ENCODE measurements at regions not wholly inside any gene's neighbourhood (a gene's known extent, or its start where the extent isn't known, plus 50 kb on each side); places are given as distances from the start of the nearest gene placed in this dataset.
A peak's percentile ranks its signal among the peaks of the same experiment; 100 is the strongest.

GRCh38 chr20:11469795-11470435, 447.8 kb upstream of the BTBD3 start:
- no peak for TF ChIP-seq EGR1 (IDR thresholded peaks at IDR 0.05; ENCODE audit: borderline replicate concordance, low read depth, low read length)
- no peak for TF ChIP-seq NRF1 (IDR thresholded peaks at IDR 0.05; ENCODE audit: low read depth, low read length)
- TF ChIP-seq RNF2 (IDR thresholded peaks at IDR 0.05; ENCODE audit: borderline replicate concordance, low read depth, low read length, missing control alignments, poor library complexity, severe bottlenecking), result no peak
- no peak for TF ChIP-seq SIN3A (conservative IDR thresholded peaks at IDR 0.05 in 1 of 2, IDR thresholded peaks at IDR 0.05 in 1 of 2; ENCODE audit: low read depth in 1 of 2, low read length in 2 of 2)
- TF ChIP-seq CBX8 (IDR thresholded peaks at IDR 0.05; ENCODE audit: borderline replicate concordance, low read depth, low read length), result no peak
- TF ChIP-seq CREB1 (IDR thresholded peaks at IDR 0.05), result no peak
- TF ChIP-seq MAX (IDR thresholded peaks at IDR 0.05), result no peak
- ChIA-PET CTCF (ENCODE audit: partially characterized antibody) (interaction anchor here (0.7 to 1.2 kb wide), 3 partner anchors 9 to 360 kb away, joined by 3 read pairs; no protein-coding TSS in a partner anchor), POLR2A (ENCODE audit: partially characterized antibody) (no interaction called here)
- H3K4me3 ChIP-seq (ENCODE audit: extremely low read depth in 1 of 4, insufficient read depth in 2 of 4, low read depth in 3 of 4, low read length in 4 of 4), result no peak overlapping the region
- H2AK5ac ChIP-seq (ENCODE audit: low read depth, low read length), result 0 out of 2 replicates have a peak overlapping the region, but pooled peaks have one; percentile 10
- no peak overlapping the region for H3K4me2 ChIP-seq (ENCODE audit: insufficient read depth in 1 of 2, low read depth in 2 of 2, low read length in 2 of 2)
- H3K9ac ChIP-seq (replicated peaks in 1 of 4; ENCODE audit: extremely low read depth in 1 of 4, low read depth in 3 of 4, low read length in 3 of 4), result no peak overlapping the region
- H2AFZ ChIP-seq (ENCODE audit: low read length), result no peak overlapping the region
- H4K8ac ChIP-seq (ENCODE audit: extremely low read depth, insufficient read depth, low read length), result no peak overlapping the region
- no peak overlapping the region for H3K4ac ChIP-seq (replicated peaks; ENCODE audit: insufficient read length, low read depth, low read length)
- H3K23ac ChIP-seq (ENCODE audit: insufficient read length), result no peak overlapping the region
- H3K18ac ChIP-seq (ENCODE audit: extremely low read depth, low read length), result no peak overlapping the region
- H3K79me1 ChIP-seq (ENCODE audit: low read depth, low read length), result no peaks in the 10 kb centered on the region; the same call in 1 of the 2 replicates
- no peaks in the 10 kb centered on the region for H3K79me2 ChIP-seq (ENCODE audit: control insufficient read depth in 1 of 2, insufficient read depth in 2 of 2, low read length in 2 of 2)
- H3K23me2 ChIP-seq (ENCODE audit: low read depth, low read length), result no peaks in the 10 kb centered on the region
- no peak overlapping the region for H4K91ac ChIP-seq (replicated peaks; ENCODE audit: insufficient read length, low read length)
- H3K4me1 ChIP-seq (replicated peaks in 1 of 4; ENCODE audit: control insufficient read depth in 3 of 4, insufficient read depth in 4 of 4, low read length in 3 of 4), result peaks cover 0 to 8% (median 2%) of the 10 kb centered on the region in 4 experiments; a peak in 4 of 7 replicates
- no peak overlapping the region for H2BK20ac ChIP-seq (ENCODE audit: low read length)
- H4K5ac ChIP-seq (ENCODE audit: insufficient read length, low read depth, low read length), result no peak overlapping the region
- no peak overlapping the region for H2BK120ac ChIP-seq (replicated peaks; ENCODE audit: low read depth, low read length)
- H3K27ac ChIP-seq (ENCODE audit: low read depth, low read length), result no peak overlapping the region
- DNase-seq (ENCODE audit: low read depth in 1 of 2, low spot score in 2 of 2), result no peak
- no peak overlapping the region for H3K14ac ChIP-seq (ENCODE audit: insufficient read length)
- no peaks in the 10 kb centered on the region for H3K36me3 ChIP-seq (ENCODE audit: control insufficient read depth in 2 of 4, insufficient read depth in 4 of 4, low read length in 3 of 4)
- H3K9me3 ChIP-seq (ENCODE audit: insufficient read depth in 2 of 2, low read depth in 1 of 2, low read length in 1 of 2), result no peaks in the 10 kb centered on the region
- H2BK15ac ChIP-seq (ENCODE audit: low read length), result no peak overlapping the region
- no peaks in the 10 kb centered on the region for H3K27me3 ChIP-seq (replicated peaks in 1 of 4; ENCODE audit: control insufficient read depth in 3 of 4, extremely low read depth in 1 of 4, insufficient read depth in 3 of 4, low read length in 3 of 4)
- no peak for FAIRE-seq
- WGBS, 2 experiments (ENCODE audit: extremely low coverage in 1 of 2, insufficient coverage in 1 of 2, insufficient read length in 1 of 2, insufficient replicate concordance in 2 of 2, low coverage in 1 of 2, low lambda C conversion rate in 2 of 2, missing lambda C conversion rate in 1 of 2), result 100% methylated on average over 1 of the region's 1 CpG; no CpG with 5 or more reads in 1 of the 2 experiments
- no peaks in the 10 kb centered on the region for H4K20me1 ChIP-seq (replicated peaks in 1 of 2; ENCODE audit: control insufficient read depth in 1 of 2, insufficient read depth in 2 of 2, low read length in 2 of 2)
- no peak overlapping the region for H2BK5ac ChIP-seq (ENCODE audit: low read depth, low read length)
- no peak overlapping the region for H2BK12ac ChIP-seq (ENCODE audit: low read depth, low read length)
- no peak overlapping the region for H3K56ac ChIP-seq (replicated peaks; ENCODE audit: insufficient read length, low read depth, low read length)

Measured in H1 (cell line).